GM18520 (cell line): ENCODE measurements at regions not wholly inside any gene's neighbourhood (a gene's known extent, or its start where the extent isn't known, plus 50 kb on each side); places are given as distances from the start of the nearest gene placed in this dataset.

Source experiments
- ATAC-seq: cut with Tn5 transposase; IDR thresholded peaks from one replicate; pipeline ENCODE4 v1.9.1; 2021; ENCODE audit not compliant: unreplicated experiment

GRCh38 chr5:18312016-18312415 is 677.8 kb downstream of the TAF11L14 start:
- no peak for ATAC-seq

- no peak for ATAC-seq
Measured at GRCh38 chr5:18314192-18314778, 680.0 kb downstream of the TAF11L14 start.

- no peak for ATAC-seq
Measured at GRCh38 chr5:18321262-18321942, 687.1 kb downstream of the TAF11L14 start.

- no peak for ATAC-seq
Measured at GRCh38 chr5:18323891-18324290, 689.6 kb downstream of the TAF11L14 start.

GRCh38 chr5:18325431-18325830 is 691.2 kb downstream of the TAF11L14 start:
- ATAC-seq: no peak

- no peak for ATAC-seq
Measured at GRCh38 chr5:18329328-18329727, 695.1 kb downstream of the TAF11L14 start.

GRCh38 chr5:18333841-18334240 is 699.6 kb downstream of the TAF11L14 start:
- no peak for ATAC-seq

GRCh38 chr5:18334949-18335348 is 700.7 kb downstream of the TAF11L14 start:
- no peak for ATAC-seq

GRCh38 chr5:18354828-18355227 is 720.6 kb downstream of the TAF11L14 start:
- ATAC-seq: no peak

- ATAC-seq: no peak
Measured at GRCh38 chr5:18357486-18357885, 723.2 kb downstream of the TAF11L14 start.

- ATAC-seq: no peak
Measured at GRCh38 chr5:18366234-18366633, 732.0 kb downstream of the TAF11L14 start.

- ATAC-seq: no peak
Measured at GRCh38 chr5:18370531-18370930, 736.3 kb downstream of the TAF11L14 start.

- no peak for ATAC-seq
Measured at GRCh38 chr5:18375641-18376040, 741.4 kb downstream of the TAF11L14 start.

GRCh38 chr5:18378066-18378465 is 743.8 kb downstream of the TAF11L14 start:
- ATAC-seq: no peak

- no peak for ATAC-seq
Measured at GRCh38 chr5:18379189-18379588, 744.9 kb downstream of the TAF11L14 start.

GRCh38 chr5:18380729-18381362 is 746.6 kb downstream of the TAF11L14 start:
- ATAC-seq: no peak

GRCh38 chr5:18393565-18394442 is 759.5 kb downstream of the TAF11L14 start:
- ATAC-seq: no peak

- no peak for ATAC-seq
Measured at GRCh38 chr5:18394443-18394804, 760.2 kb downstream of the TAF11L14 start.

- no peak for ATAC-seq
Measured at GRCh38 chr5:18395126-18396110, 761.2 kb downstream of the TAF11L14 start.

GRCh38 chr5:18397371-18397770 is 763.1 kb downstream of the TAF11L14 start:
- ATAC-seq: no peak
